CD4-positive, alpha-beta T cell treated with Interleukin-1 beta for 1 hour (primary cell): ENCODE measurements at regions not wholly inside any gene's neighbourhood (a gene's known extent, or its start where the extent isn't known, plus 50 kb on each side); places are given as distances from the start of the nearest gene placed in this dataset.
"Not testable (repeated sequence)": the region's sequence is repeated elsewhere in the genome, so short reads cannot be mapped to it uniquely, and the experiment has no call there.

Source experiments
- DNase-seq, 2 donors: peaks; one replicate each; pipeline ENCODE4 v3.0.0-alpha.2; 2020 to 2022

GRCh38 chr4:60581919-60582536 lies 618.1 kb upstream of the ADGRL3 start:
- no peak for DNase-seq

DNA sequence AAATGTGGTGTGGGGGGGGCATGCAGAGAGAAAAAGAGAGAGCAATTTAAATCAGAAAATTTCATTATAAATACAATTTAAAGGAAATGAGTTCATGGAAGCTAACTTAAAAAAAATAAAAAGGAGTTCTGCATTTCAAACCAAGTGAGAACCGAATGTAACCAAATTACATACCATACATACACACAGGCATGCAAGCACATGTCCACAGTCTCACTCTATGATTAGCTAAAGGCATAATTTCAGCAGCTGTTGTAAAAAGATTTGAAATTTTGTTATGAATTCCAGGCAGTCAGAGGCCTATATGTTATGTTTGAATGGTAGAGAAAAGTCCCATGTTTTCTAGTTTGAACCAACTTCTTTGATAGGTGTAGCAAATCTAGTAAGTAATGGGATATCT lies 611.6 kb upstream of the ADGRL3 start:
- no peak for DNase-seq

DNA sequence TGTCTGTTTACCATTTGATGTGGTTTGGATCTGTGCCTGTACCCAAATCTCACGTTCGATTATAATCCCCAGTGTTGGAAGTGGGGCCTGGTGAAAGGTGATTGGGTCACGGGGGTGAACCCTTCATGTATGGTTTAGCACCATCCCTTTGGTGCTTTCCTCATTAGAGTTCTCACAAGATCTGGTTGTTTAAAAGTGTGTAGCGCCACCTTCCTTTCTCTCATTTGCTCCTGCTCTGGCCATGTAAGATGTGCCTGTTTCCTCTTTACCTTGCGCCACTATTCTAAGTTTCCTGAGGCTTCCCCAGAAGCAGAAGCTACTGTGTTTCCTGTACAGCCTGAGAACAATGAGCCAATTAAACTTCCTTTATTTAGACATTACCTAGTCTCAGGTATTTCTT lies 610.7 kb upstream of the ADGRL3 start:
- DNase-seq: no peak

DNA sequence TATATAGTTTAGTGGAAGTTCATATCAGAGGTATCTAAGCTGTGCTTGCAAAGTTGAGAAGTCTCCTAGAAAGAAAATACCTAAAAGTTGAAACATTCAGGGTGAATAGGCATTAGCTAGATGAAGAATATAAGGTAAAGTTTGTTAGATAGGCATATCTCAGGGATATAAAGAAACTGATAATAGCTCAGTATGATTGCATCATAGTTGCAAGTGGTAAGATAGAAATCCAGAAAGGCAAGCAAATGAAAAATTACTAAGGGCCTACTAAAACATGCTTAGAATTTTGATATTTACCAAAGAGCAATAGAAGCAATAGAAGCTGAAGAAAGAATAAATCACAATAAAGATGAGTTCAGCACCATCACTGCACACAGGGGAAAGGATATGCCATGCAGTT lies 610.0 kb upstream of the ADGRL3 start:
- DNase-seq: no peak

DNA sequence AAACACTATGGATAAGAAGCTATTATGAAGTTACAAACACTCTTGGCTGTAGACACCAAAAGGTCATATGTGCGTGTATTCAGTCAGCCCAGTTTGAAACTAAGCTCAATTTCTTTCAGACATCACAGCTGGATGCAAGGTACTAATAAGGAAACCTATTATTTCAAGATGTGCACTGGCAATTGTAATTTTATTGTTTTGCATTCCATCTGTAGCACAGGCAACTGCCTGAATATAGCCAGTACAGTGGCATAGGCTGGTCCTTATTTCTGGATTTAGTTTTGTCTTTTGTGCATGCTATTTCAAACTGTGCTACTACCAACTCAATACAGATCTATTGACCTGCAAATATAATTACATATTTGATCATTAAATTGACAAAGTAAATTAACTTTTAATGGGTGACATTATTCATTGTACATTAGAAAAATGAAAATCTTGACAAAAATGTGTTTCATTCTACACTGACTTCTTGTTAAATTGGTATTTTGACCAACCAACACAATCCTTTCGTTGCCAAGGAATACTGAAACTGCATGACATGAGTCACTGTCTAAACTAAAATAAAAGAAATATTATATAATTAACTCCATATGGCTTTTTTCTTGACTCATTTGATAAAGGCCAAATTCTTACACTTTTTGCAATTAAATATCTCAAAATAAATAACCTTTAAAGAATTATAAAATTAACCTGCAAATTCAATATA lies 594.3 kb upstream of the ADGRL3 start:
- no peak for DNase-seq

- no peak for DNase-seq
These were observed 588.2 kb upstream of the ADGRL3 start for GRCh38 chr4:60611762-60612496.

- DNase-seq: no peak
These were observed 582.4 kb upstream of the ADGRL3 start for GRCh38 chr4:60617731-60618130.

DNA sequence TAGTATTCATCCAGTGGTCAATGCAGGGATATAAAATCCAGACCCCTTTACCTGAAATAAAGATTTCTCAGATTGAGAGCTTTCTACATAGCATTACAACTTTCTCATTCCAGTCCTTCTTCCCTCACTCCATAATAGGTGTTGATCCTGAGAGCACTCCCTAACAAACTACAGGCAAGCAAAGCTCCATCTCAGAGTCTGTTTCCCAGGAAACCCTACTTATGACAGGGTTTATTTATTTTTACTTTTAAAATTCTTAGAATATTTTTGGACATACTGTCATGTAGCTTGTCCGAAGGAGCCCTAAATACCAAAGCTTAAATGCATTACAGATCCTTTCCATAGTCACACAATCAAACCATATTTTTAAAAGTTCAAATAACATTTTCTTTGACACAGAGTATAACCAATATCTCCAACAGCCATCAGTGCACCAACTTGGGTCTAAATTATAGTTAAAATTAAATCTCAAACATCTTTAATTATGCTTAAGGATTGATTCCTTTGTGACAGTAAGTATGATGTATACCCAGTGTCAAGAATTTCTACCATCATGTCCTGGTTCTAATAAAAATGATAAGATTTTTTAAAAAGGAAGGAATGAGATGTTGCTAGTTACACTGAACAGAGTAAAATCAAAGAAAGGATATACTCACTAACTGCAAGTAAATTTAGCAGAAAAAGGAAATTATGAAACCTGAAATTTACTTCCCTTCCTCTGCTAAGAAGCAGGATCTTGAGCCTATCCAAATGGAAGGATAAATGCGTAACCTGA lies 580.4 kb upstream of the ADGRL3 start:
- DNase-seq: no peak

GRCh38 chr4:60637976-60638375 lies 562.1 kb upstream of the ADGRL3 start:
- no peak for DNase-seq

DNA sequence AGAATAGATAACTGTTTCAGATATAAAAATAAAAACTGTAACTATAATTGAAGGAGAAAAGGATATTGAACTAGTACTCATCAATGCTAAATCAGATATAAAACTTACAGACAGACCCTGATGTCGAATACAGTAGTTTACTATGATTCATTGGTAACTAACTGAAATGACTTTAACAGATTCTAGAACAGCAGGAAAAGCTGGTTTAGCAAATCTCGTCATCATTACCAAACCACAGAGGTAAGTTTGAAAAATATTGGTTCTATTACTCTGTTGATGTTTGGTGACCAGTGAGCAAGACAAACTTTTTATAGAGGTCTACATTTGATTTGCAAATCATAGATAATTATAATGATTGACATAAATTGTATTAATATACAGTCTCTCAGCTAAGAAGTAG lies 551.4 kb upstream of the ADGRL3 start:
- DNase-seq: no peak

- no peak for DNase-seq
These were observed 547.2 kb upstream of the ADGRL3 start for GRCh38 chr4:60652933-60653332.

- no peak for DNase-seq
These were observed 544.8 kb upstream of the ADGRL3 start for GRCh38 chr4:60655356-60655755.

- no peak for DNase-seq
These were observed 544.0 kb upstream of the ADGRL3 start for GRCh38 chr4:60656171-60656570.

DNA sequence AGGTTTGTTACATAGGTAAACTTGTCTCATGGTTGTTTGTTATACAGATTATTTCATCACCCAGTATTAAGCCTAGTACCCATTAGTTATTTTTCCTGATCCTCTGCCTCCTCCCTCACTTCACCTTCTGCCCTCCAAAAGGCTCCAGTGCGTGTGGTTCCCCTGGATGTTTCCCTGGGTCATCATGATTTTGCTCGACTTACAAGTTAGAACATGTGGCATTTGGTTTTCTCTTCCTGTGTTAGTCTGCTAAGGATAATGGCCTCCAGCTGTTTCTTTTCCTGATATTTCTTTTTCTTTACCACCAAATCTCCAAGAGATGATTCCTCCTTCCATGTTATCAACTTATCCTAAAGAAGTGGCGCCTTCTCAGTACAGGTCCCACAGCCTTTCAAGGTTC lies 543.1 kb upstream of the ADGRL3 start:
- no peak for DNase-seq

DNA sequence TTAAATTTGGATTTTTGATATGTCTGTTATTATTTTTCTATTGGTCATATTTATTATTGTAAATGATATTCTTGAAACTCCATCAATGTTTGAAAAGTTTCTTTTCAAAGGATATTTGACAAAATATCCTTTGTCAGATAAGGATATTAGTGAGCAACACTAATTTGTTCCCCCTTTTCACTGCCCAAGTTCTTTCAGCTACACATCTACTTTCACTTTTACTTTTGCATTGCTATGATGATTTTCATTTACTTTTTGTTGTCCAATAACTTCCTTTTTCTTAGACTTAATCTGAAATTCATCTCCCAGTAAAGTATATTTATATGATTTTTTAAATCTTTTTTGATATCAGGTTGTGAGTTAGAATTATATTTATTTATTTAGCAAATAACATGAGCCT lies 542.3 kb upstream of the ADGRL3 start:
- no peak for DNase-seq

GRCh38 chr4:60663769-60664168 lies 536.4 kb upstream of the ADGRL3 start:
- no peak for DNase-seq

- DNase-seq: no peak
These were observed 517.2 kb upstream of the ADGRL3 start for GRCh38 chr4:60682901-60683300.

- DNase-seq: no peak
These were observed 516.8 kb upstream of the ADGRL3 start for GRCh38 chr4:60683357-60683756.

- no peak for DNase-seq
These were observed 516.2 kb upstream of the ADGRL3 start for GRCh38 chr4:60683973-60684372.

DNA sequence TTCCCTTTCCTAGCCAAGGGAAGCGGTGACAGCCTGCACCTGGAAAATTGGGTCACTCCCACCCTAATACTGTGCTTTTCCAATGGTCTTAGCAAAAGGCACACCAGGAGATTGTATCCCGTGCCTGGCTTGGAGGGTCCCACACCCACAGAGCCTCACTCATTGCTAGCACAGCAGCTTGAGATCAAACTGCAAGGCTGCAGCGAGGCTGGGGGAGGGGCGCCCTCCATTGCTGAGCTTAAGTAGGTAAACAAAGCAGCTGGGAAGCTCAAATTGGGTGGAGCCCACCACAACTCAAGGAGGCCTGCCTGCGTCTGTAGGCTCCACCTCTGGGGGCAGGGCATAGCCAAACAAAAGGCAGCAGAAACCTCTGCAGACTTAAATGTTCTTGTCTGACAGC lies 504.1 kb upstream of the ADGRL3 start:
- DNase-seq: not testable (repeated sequence)

DNA sequence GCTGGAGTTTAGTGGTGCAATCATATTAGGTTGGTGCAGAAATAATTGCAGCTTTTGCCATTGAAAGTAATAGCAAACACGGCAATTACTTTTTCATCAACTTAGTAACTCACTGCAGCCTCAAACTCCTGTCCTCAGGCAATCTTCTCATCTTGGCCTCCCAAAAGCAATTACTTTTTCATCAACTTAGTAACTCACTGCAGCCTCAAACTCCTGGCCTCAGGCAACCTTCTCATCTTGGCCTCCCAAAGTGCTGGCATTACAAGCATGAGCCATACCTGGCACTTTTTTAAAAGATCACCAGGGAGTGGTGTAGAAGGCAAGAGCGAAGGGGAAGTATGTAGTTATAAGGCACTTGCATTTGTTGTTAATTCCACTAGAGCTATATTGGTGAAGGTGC lies 491.1 kb upstream of the ADGRL3 start:
- DNase-seq: no peak

GRCh38 chr4:60718874-60719273 lies 481.3 kb upstream of the ADGRL3 start:
- DNase-seq: no peak

- DNase-seq: no peak
These were observed 478.4 kb upstream of the ADGRL3 start for GRCh38 chr4:60721685-60722084.

- DNase-seq: no peak
These were observed 476.3 kb upstream of the ADGRL3 start for GRCh38 chr4:60723796-60724195.
